Endothelial cell of umbilical vein (primary cell): ENCODE measurements at regions not wholly inside any gene's neighbourhood (a gene's known extent, or its start where the extent isn't known, plus 50 kb on each side); places are given as distances from the start of the nearest gene placed in this dataset.

Experiments used
- BruUV-seq: library from RNA; stranded (reverse); fragments of 400-500 nt; replicated peaks from 2 replicates; lab custom pipeline; 2021; lab: Mats Ljungman, UMichigan
- CTCF ChIA-PET: fragments of 300-600, 350-600 bp; sonication (Branson Sonifier 250); formaldehyde crosslinking; loops from one replicate; lab custom pipeline; 2021; ENCODE audit warnings: antibody characterized with exemption, inconsistent platforms; lab: Charles Lee
- POLR2A ChIA-PET: fragments of 300-600, 350-600 bp; sonication (Branson Sonifier 250); formaldehyde crosslinking; loops from one replicate; lab custom pipeline; 2021; ENCODE audit warnings: antibody characterized with exemption, inconsistent platforms; lab: Charles Lee
- DNase-seq: peaks from one replicate; pipeline ENCODE4 v3.0.0-alpha.2; 2011; ENCODE audit warnings: low read depth, low spot score
- FAIRE-seq: peaks from 2 replicates; lab custom pipeline; 2011; peaks lifted over from hg19 to GRCh38; lab: Jason Lieb, UNC
- H2AFZ ChIP-seq: 2 replicates; pipeline ENCODE4 v1.6.0; 2012; ENCODE audit warnings: low read depth, low read length, control low read depth, inconsistent platforms
- H3K27ac ChIP-seq: 2 replicates; pipeline ENCODE4 v1.5.1; 2011; ENCODE audit warnings: low read depth, mild to moderate bottlenecking, control low read depth, low read length, moderate library complexity; ENCODE audit not compliant: insufficient read depth
- H3K27me3 ChIP-seq, 2 experiments: 2 replicates each; pipeline versions ENCODE4 v1.6.0 to v1.6.1; 2011; ENCODE audit warnings: low read length in 2 of 2, mixed read lengths in 1 of 2; ENCODE audit not compliant: control insufficient read depth in 2 of 2, insufficient read depth in 2 of 2
- H3K36me3 ChIP-seq, 2 experiments: 2 replicates in 1 of 2; 3 replicates in 1 of 2; pipeline ENCODE4 v1.5.1; 2011; ENCODE audit warnings: low read length in 2 of 2, mild to moderate bottlenecking in 1 of 2, moderate library complexity in 1 of 2; ENCODE audit not compliant: control insufficient read depth in 2 of 2, insufficient read depth in 2 of 2; ENCODE audit errors: extremely low read depth in 1 of 2
- H3K4me1 ChIP-seq: 3 replicates; pipeline ENCODE4 v1.5.1; 2011; ENCODE audit warnings: mild to moderate bottlenecking, low read length; ENCODE audit not compliant: control insufficient read depth, insufficient read depth; ENCODE audit errors: extremely low read depth
- H3K4me2 ChIP-seq: 2 replicates; pipeline ENCODE4 v1.6.1; 2011; ENCODE audit warnings: low read length, control low read depth, mixed read lengths; ENCODE audit not compliant: insufficient read depth
- H3K4me3 ChIP-seq, 3 experiments: fragments of 200-600 bp in 1 of 3; sonication (generic), shearing (Covaris generic) in 1 of 3; replicated peaks in 1 of 3; 2 replicates each; pipeline ENCODE4 v1.5.1; 2011 to 2016; ENCODE audit warnings: control low read depth in 3 of 3, low read length in 3 of 3, mild to moderate bottlenecking in 2 of 3, inconsistent platforms in 1 of 3, low read depth in 1 of 3, moderate library complexity in 1 of 3; ENCODE audit not compliant: insufficient read depth in 1 of 3
- H3K79me2 ChIP-seq: 2 replicates; pipeline ENCODE4 v1.6.0; 2012; ENCODE audit warnings: low read length, inconsistent platforms; ENCODE audit not compliant: control insufficient read depth, insufficient read depth
- H3K9ac ChIP-seq: replicated peaks from 2 replicates; pipeline ENCODE3; 2011; ENCODE audit warnings: low read length, control low read depth; ENCODE audit not compliant: insufficient read depth; ENCODE audit errors: extremely low read depth
- H3K9me1 ChIP-seq: replicated peaks from 3 replicates; pipeline ENCODE4 v1.6.0; 2011; ENCODE audit warnings: mild to moderate bottlenecking, low read length; ENCODE audit not compliant: control insufficient read depth, insufficient read depth; ENCODE audit errors: extremely low read depth
- H3K9me3 ChIP-seq: replicated peaks from 2 replicates; pipeline ENCODE4 v1.5.1; 2012; ENCODE audit warnings: low read length, inconsistent platforms; ENCODE audit not compliant: control insufficient read depth, insufficient read depth
- H4K20me1 ChIP-seq: replicated peaks from 2 replicates; pipeline ENCODE3; 2011; ENCODE audit warnings: mild to moderate bottlenecking, low read length; ENCODE audit not compliant: control insufficient read depth, insufficient read depth; ENCODE audit errors: extremely low read depth
- EZH2 ChIP-seq: IDR thresholded peaks from 2 replicates; pipeline ENCODE4 v1.6.1; 2012; ENCODE audit warnings: borderline replicate concordance, low read depth, mild to moderate bottlenecking, moderate library complexity, low read length, inconsistent platforms; ENCODE audit not compliant: severe bottlenecking
- FOS ChIP-seq: IDR thresholded peaks from 2 replicates; pipeline ENCODE4 v1.6.1; 2011; ENCODE audit warnings: mild to moderate bottlenecking, low read length, moderate library complexity, borderline replicate concordance; ENCODE audit not compliant: insufficient read depth
- GATA2 ChIP-seq: IDR thresholded peaks from 2 replicates; pipeline ENCODE4 v1.7.0; 2011; ENCODE audit warnings: low read depth, mild to moderate bottlenecking, moderate library complexity, mixed read lengths, low read length; ENCODE audit not compliant: insufficient read length, insufficient read depth
- JUN ChIP-seq: IDR thresholded peaks from 2 replicates; pipeline ENCODE4 v1.6.1; 2011; ENCODE audit warnings: borderline replicate concordance, low read depth; ENCODE audit not compliant: insufficient read length, insufficient read depth
- MYC ChIP-seq: IDR thresholded peaks from one replicate; pipeline ENCODE4 v1.6.1; 2011; ENCODE audit warnings: mild to moderate bottlenecking, low read depth, low read length
- POLR2A ChIP-seq: IDR thresholded peaks from 2 replicates; pipeline ENCODE4 v1.6.1; 2012; ENCODE audit warnings: low read depth, mild to moderate bottlenecking, control low read depth, low read length
- POLR2AphosphoS5 ChIP-seq: IDR thresholded peaks from 2 replicates; pipeline ENCODE4 v1.6.1; 2012; ENCODE audit warnings: low read depth, mild to moderate bottlenecking, control low read depth, low read length, moderate library complexity; ENCODE audit not compliant: insufficient read depth
- dilution Hi-C: fragments of 300-500 bp; cut with MboI; formaldehyde crosslinking; loops from one replicate; pipeline ENCODE4 v1.15.0; 2019; ENCODE audit warnings: low sequenced_read_pairs; ENCODE audit not compliant: extremely low pct_ligation_motif_present
- intact Hi-C: fragments of 100-400 bp; cut with micrococcal nuclease; formaldehyde crosslinking; loops from one replicate; pipeline ENCODE4 v1.10.0; 2022
- TF ChIP-seq, protein P1 (sequence below): IDR thresholded peaks from 2 replicates; pipeline ENCODE4 v1.6.1; 2011; ENCODE audit not compliant: insufficient read depth, insufficient read length
- TF ChIP-seq, protein P2 (sequence below), 2 donors: IDR thresholded peaks; 1 replicate in 1 of 2; 2 replicates in 1 of 2; pipeline ENCODE4 v1.5.1; 2011; ENCODE audit warnings: low read length in 2 of 2, mild to moderate bottlenecking in 2 of 2, moderate library complexity in 2 of 2, control low read depth in 1 of 2, inconsistent platforms in 1 of 2, low read depth in 1 of 2; ENCODE audit not compliant: insufficient read depth in 1 of 2; ENCODE audit errors: extremely low read depth in 1 of 2

DNA sequence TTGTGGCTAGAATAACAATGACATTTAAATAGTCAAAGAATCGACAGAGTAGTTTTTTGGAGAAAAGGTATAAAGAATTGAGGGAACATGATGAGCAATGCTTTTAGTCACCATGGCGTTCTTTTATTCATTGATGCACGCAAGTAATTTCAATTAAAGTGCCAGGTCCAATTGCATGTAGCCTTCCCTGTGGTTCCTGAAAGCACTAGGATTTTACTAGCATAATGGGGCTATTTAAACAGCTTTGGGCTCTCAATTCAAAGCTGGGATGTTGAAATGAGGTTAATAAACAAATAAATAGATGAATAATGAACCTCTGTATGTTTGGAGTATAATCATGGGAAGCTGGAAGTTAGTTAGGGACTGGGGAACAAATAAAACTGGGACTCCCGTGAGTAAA lies 121.2 kb upstream of the GAP43 start:
- TF ChIP-seq JUN (no peak), POLR2A (no peak), GATA2 (no peak), POLR2AphosphoS5 (no peak), FOS (no peak), MYC (no peak), EZH2 (no peak)
- TF ChIP-seq, protein P1, sequence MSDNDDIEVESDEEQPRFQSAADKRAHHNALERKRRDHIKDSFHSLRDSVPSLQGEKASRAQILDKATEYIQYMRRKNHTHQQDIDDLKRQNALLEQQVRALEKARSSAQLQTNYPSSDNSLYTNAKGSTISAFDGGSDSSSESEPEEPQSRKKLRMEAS = no peak
- TF ChIP-seq, protein P2, sequence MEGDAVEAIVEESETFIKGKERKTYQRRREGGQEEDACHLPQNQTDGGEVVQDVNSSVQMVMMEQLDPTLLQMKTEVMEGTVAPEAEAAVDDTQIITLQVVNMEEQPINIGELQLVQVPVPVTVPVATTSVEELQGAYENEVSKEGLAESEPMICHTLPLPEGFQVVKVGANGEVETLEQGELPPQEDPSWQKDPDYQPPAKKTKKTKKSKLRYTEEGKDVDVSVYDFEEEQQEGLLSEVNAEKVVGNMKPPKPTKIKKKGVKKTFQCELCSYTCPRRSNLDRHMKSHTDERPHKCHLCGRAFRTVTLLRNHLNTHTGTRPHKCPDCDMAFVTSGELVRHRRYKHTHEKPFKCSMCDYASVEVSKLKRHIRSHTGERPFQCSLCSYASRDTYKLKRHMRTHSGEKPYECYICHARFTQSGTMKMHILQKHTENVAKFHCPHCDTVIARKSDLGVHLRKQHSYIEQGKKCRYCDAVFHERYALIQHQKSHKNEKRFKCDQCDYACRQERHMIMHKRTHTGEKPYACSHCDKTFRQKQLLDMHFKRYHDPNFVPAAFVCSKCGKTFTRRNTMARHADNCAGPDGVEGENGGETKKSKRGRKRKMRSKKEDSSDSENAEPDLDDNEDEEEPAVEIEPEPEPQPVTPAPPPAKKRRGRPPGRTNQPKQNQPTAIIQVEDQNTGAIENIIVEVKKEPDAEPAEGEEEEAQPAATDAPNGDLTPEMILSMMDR (IDR thresholded peaks at IDR 0.05; ENCODE audit: extremely low read depth in 1 of 2, insufficient read depth in 1 of 2, low read depth in 1 of 2, low read length in 2 of 2) = no peak
- Histone ChIP-seq H3K9me1 (no peaks in the 10 kb centered on the region), H3K4me1 (peaks cover 19% of the 10 kb centered on the region), H3K4me3 (no peak overlapping the region), H3K27me3 (no peaks in the 10 kb centered on the region), H3K4me2 (no peak overlapping the region), H2AFZ (no peak overlapping the region), H3K9ac (no peak overlapping the region), H3K27ac (no peak overlapping the region), H3K9me3 (no peaks in the 10 kb centered on the region), H4K20me1 (no peaks in the 10 kb centered on the region), H3K36me3 (no peaks in the 10 kb centered on the region), H3K79me2 (no peaks in the 10 kb centered on the region)
- dilution Hi-C loops (no loop called here), intact Hi-C loops (loop anchor here (5.0 kb wide), 2 partner anchors 155 to 285 kb away; no protein-coding TSS in a partner anchor)
- no TSS peak for BruUV-seq
- no peak for DNase-seq
- ChIA-PET CTCF (interaction anchor here (2.1 kb wide), 1 partner anchor 11 kb away, joined by 6 read pairs; no protein-coding TSS in a partner anchor), POLR2A (no interaction called here)
- FAIRE-seq = no peak
